Bronchial epithelial cell (primary cell): ENCODE measurements at regions not wholly inside any gene's neighbourhood (a gene's known extent, or its start where the extent isn't known, plus 50 kb on each side); places are given as distances from the start of the nearest gene placed in this dataset.

ENCODE experiments used
- DNase-seq: peaks from one replicate; pipeline ENCODE4 v3.0.0-alpha.2; 2010; ENCODE audit warnings: low read depth
- FAIRE-seq: peaks from 2 replicates; lab custom pipeline; 2011; peaks lifted over from hg19 to GRCh38; lab: Jason Lieb, UNC
- H3K27me3 ChIP-seq: 2 replicates; pipeline ENCODE4 v1.5.1; 2011; ENCODE audit warnings: low read length; ENCODE audit not compliant: control insufficient read depth, insufficient read depth
- H3K36me3 ChIP-seq: 2 replicates; pipeline ENCODE4 v1.5.1; 2011; ENCODE audit warnings: low read length; ENCODE audit not compliant: control insufficient read depth, insufficient read depth
- H3K4me3 ChIP-seq: 2 replicates; pipeline ENCODE4 v1.5.1; 2011; ENCODE audit warnings: mild to moderate bottlenecking, low read depth, low read length, control low read depth
- TF ChIP-seq, protein P1 (sequence below): IDR thresholded peaks from 2 replicates; pipeline ENCODE4 v1.5.1; 2011; ENCODE audit warnings: mild to moderate bottlenecking, moderate library complexity, low read length, control low read depth, inconsistent platforms; ENCODE audit not compliant: insufficient read depth, severe bottlenecking

DNA sequence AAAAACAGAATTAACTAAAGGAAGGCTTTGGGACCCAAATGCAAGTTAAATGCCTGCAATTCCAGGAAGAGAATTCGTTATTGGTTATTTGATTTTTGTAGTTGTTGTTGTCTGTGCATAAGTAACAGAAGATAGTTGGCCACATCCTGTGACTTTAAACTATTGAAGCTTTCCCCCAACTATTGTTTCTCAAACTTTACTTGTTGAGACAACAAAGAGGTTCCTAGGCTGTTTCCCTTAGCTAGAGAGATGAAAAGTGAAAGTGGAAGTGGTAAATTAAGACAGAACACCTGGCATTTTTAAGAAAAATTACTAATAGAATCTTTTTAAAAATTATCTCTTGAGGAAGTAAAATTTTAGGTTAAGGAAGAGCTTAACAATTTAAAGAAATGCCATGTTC lies 525.2 kb downstream of the PKHD1 start:
- no peaks in the 10 kb centered on the region for H3K27me3 ChIP-seq
- DNase-seq (no peak), FAIRE-seq (no peak)
- H3K36me3 ChIP-seq: no peaks in the 10 kb centered on the region
- no peak overlapping the region for H3K4me3 ChIP-seq
- TF ChIP-seq, protein P1, sequence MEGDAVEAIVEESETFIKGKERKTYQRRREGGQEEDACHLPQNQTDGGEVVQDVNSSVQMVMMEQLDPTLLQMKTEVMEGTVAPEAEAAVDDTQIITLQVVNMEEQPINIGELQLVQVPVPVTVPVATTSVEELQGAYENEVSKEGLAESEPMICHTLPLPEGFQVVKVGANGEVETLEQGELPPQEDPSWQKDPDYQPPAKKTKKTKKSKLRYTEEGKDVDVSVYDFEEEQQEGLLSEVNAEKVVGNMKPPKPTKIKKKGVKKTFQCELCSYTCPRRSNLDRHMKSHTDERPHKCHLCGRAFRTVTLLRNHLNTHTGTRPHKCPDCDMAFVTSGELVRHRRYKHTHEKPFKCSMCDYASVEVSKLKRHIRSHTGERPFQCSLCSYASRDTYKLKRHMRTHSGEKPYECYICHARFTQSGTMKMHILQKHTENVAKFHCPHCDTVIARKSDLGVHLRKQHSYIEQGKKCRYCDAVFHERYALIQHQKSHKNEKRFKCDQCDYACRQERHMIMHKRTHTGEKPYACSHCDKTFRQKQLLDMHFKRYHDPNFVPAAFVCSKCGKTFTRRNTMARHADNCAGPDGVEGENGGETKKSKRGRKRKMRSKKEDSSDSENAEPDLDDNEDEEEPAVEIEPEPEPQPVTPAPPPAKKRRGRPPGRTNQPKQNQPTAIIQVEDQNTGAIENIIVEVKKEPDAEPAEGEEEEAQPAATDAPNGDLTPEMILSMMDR: no peak
